HG03060 (cell line): ENCODE measurements at regions not wholly inside any gene's neighbourhood (a gene's known extent, or its start where the extent isn't known, plus 50 kb on each side); places are given as distances from the start of the nearest gene placed in this dataset.
"Not testable (repeated sequence)": the region's sequence is repeated elsewhere in the genome, so short reads cannot be mapped to it uniquely, and the experiment has no call there.

Experiments used
- ATAC-seq: cut with Tn5 transposase; IDR thresholded peaks from one replicate; pipeline ENCODE4 v1.9.1; 2021; ENCODE audit warnings: low read depth, moderate number of reproducible peaks; ENCODE audit not compliant: unreplicated experiment

DNA sequence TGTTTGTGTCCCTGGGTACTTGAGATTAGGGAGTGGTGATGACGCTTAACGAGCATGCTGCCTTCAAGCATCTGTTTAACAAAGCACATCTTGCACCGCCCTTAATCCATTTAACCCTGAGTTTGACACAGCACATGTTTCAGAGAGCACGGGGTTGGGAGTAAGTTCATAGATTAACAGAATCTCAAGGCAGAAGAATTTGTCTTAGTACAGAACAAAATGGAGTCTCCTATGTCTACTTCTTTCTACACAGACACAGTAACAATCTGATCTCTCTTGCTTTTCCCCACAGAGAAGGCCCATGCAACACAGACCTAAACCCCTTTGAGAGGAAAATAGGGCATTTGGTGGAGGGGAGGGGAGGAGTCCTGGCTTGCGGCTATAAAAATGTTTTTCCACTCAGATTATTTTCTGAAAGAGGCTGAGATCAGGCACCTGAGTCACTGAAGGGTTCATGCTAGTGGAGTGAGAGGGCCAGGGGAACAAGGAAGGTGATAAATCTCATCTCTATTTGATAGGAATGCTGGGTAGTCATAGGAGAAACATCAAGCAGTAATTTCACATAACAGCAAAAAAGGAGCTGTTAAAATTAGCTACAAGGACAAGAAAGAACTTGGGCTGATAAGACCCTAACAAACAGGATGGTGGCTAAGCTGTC is 136.9 kb downstream of the OR2B2 start:
- ATAC-seq, result not testable (repeated sequence)

DNA sequence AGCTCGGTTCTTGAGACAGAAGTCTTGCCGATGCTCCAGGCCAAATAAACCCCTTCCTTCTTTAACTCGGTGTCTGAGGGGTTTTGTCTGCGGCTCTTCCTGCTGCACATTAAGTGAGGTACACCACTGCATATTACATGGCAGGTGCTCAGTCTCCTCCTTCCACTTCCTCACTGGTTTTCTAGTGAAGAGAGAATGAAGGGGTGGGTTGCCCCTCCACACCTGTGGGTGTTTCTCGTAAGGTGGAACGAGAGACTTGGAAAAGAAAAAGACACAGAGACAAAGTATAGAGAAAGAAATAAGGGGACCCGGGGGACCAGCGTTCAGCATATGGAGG is 138.0 kb downstream of the OR2B2 start:
- not testable (repeated sequence) for ATAC-seq

DNA sequence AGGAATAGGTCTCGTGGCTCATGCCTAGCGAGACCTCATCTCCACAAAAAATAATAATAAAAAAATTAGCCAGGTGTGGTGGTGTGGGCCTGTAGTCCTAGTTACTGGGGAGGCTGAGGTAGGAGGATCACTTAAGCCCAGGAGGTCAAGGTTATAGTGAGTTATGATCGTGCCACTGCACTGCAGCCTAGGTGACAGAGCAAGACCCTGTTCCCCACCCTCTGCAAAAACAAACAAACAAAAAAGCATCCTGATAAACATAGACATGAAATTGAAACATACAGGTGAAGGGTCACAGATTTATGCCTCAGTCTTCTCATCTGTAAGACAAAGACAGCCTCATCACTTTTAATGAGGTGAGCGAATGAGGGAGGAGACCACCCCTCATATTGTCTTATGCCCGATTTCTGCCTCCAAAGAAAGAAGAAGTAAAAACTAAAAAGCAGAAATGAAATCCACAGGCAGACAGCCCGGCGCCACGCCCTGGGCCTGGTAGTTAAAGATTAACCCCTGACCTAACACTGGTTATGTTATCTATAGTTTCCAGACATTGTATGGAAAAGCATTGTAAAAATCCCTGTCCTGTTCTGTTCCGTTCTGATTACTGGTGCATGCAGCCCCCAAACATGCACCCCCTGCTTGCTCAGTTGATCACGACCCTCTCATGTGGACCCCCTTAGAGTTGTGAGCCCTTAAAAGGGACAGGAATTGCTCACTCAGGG is 138.5 kb downstream of the OR2B2 start:
- not testable (repeated sequence) for ATAC-seq

DNA sequence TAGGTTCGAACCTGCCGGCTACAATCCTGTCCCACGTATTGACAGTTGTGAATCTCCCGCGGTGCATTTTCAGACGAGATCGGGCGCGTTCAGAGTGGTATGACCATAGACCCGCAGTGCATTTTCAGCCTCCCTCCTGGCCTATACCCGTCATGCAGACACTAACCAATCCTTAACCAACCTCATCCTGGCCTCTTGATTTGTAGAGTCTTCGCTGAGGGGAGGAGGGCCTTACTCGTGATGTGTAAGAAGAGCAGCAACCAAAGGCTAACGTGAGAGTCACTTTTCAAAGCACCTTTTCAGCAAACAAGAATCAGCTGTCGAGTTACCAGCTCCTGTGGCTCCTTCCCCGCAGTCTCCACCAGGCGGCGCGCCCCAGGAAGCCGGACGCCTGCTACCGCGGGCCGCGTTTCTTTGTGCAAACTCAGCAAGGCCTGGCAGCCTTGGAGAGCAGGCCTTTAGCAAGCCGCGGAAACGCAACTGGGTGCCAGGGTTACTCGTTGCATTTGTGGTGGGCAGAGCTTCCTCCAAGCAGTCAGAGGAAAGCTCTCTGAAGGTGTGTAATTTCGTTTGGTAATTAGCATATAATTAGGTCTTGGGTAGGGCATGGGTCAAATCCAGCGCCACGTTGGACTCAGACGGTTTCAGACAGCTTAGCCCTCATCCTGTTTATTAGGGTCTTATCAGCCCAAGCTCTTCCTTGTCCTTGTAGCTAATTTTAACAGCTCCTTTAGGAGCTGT is 139.8 kb downstream of the OR2B2 start:
- peak; percentile 52 for ATAC-seq

DNA sequence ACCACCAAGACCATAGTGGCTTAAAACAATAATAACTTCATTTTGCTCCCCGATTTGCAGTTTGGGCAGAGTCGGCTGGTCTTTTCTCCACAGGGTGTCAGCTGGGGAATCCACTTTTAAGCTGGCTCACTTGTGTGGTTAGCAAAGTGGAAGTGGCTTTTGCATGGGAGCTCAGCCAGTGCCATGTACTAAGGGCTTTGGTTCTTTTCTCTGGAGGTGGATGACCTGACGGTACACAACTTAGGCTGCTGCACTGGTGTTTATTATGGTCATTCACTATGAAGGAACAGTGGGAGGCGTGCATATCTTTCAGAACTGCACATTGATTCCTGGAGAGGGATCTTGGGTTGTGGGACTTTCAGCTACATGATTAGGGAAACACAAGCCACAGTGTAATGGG is 141.0 kb downstream of the OR2B2 start:
- ATAC-seq, result no peak

DNA sequence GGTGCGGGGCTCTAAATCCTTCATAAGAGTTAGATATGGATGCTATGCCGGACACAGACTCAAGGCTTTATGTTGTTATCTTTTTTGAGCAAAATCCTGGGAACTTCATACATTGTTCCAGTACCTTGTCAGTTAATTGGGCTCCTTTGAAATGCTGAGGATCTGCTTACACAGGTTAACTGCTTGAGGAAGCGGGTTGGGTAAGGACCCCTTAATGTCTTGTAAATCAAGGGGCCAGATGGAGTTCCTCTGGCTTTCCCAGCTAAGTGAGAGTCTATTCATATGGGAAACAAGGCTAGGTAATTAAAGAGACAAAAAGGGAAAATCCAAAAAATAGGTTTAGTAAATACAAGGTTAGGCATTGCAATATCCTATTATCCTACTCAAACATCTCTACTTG is 141.5 kb downstream of the OR2B2 start:
- ATAC-seq, result no peak

DNA sequence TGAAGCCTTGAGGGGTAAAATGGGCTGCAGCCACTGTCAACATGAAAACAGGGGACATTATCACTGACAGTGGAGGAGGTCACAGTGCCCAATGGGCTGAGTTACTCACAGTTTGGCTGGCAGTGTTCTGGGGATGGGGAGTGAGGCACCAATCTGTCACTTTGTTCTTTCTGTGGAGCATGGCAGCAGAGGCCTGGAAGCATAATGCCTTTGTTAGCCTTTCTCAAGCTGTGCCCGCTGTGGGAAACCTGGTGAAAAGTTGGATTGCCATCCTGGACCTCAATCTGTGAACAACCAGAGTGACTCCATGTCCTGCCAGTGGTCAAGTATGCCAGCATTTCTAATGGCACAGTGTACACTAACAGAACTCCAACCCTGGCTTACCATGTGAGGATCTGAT is 143.6 kb downstream of the OR2B2 start:
- no peak for ATAC-seq

DNA sequence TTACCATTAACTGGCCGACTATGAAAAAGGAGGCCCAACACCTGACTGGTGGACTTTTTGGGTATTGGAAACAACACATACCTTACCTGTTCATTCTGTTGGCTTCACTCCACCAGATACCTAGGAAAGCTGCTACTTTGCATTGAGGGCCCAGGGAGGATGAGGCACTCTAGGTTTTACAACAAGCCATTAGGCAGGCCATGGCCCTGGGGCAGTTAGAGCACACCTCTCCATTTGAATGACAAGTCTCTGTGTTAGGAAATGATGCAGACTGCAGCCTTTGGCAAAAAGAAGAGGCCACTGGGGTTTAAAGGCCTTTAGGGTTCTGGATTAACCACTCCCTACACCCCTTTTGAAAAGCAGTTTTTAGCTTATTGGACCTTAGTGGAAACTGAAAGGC is 144.3 kb downstream of the OR2B2 start:
- ATAC-seq, result no peak

DNA sequence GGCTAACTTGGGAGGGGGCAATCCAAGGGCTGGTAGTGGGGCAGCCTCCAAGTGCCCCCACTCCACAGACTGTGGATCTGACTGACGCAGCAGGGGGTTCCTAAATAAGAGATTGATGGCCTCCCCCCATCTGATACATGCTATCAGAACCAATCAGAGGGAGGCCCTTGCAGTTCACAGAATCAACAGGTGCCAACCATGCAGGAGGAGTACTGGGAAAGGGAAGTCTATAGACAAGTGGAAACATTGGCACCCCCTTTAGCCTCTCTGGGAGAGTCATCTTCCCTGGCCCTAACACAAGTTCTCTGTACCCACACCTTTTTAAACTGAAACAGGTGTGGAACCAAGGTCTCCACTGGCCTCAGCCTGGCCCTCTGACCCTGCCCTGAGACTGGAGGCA is 145.8 kb downstream of the OR2B2 start:
- no peak for ATAC-seq

DNA sequence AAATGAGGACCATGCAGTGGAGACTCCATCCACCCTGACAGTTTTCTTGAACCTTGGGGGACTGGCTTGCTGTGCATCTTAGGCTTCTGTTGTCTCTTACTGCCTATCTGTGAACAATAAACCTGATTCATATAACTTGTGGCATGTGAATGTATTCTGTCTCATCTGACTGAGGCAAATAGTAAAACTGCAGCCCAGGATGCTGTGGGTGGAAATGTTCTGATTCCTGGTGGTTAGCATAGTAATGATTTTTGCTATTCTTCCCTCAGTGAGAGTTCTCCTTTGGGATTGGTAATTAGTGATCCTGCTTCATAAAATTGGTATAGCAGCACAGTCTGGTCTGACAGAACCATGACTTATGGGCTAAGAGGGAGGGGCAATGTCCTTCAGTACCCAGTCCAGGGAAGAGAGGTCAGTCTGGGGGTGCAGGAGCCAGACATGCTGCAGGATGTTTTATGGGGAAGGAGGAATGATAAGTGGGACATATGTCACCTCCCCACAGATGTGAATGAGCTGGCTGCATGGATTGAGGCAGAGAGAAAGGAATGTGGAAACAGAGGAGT is 147.1 kb downstream of the OR2B2 start:
- no peak for ATAC-seq

DNA sequence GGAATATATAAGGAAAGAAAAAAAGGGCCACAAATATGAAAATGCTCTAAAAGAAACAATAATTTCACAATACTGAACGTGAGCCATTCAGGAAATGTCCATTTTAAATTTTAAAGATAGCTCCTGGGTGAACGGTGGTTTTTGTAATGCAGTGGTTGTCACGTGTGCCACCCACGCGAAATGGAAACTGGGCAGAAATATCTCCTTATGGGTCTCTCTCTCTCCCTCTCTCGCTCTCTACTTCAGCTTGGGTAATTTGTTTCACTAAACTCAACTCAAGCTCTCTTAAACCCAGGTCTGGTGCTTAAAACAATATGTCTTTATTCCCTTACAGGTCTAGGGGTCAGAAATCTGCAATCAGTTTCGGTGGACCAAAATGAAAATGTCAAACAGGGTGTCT is 150.8 kb downstream of the OR2B2 start:
- ATAC-seq, result no peak

DNA sequence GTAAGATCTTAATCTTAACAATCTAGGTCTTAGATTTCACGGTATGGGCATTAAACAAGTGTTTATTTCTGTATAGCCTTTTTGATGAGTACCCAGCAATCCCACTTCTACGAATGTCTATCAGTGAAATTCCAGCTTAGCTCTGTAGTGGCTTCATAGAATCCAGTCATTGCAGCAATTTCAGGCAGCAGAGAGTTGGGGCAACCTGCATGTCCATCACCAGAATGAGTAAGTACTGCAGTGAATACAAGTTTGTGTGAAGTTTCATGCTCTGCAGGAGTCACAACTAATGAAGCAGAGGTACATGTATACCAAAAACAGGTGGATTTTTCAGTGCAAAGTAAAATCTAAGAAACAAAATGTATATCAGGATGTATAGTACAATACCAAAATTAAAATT is 151.7 kb downstream of the OR2B2 start:
- ATAC-seq, result no peak

DNA sequence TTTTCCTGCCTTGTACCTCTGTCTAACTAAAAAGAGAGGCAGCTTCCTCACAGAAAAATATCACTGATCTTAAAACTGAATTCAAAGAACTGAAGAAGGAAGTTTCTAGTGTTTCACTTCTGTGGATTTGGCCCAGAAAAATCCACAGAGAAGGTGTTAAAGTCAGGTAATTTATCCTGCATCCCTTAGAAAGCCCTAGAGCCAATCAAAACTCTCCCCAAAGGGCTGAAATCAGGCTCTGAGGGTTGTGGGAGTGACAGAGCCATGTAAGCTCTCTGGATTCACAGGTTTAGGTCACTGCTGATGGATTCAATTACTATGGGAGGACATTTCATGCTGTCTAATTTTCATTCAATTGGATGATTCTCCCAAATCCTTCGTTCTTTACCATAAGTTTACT is 152.3 kb downstream of the OR2B2 start:
- ATAC-seq, result no peak

DNA sequence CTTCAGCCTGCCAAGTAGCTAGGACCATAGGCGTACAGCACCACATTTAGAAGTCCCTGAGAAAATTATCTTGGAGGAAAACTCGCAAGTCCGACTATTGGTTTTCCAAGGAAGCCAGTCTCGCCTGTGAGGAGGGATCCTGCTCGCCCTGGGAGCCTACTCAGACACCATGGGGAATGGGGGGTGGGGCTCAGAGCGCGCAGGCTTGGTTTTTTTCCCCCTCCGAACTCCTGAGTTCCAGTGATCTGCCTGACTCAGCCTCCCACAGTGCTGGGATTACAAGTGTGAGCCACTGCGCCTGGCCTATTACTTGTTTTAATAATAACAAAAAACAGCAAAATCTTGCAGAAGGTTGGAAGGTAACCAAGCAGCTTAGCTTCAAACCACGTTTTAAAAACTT is 153.7 kb downstream of the OR2B2 start:
- ATAC-seq, result no peak

DNA sequence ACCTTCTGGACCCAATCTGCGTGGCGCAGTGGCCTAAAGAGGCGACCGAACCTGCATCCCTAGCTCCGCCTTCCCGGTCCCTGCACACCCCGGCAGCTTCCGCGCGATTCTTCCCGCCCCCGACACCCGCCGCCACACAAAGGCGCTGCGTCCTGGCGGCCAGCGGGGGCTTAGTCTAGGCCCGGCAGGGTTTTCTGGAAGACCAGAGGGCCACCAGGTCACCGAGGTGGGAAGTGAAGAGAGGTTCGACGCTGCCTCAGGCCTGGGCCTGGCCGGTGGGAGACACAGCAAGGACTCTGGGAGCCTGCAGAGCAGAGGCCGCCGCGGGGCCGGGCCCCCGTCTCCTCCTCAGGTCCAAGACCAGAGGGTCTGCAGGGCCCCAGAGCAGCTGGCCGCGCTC is 154.9 kb downstream of the OR2B2 start:
- ATAC-seq, result no peak

DNA sequence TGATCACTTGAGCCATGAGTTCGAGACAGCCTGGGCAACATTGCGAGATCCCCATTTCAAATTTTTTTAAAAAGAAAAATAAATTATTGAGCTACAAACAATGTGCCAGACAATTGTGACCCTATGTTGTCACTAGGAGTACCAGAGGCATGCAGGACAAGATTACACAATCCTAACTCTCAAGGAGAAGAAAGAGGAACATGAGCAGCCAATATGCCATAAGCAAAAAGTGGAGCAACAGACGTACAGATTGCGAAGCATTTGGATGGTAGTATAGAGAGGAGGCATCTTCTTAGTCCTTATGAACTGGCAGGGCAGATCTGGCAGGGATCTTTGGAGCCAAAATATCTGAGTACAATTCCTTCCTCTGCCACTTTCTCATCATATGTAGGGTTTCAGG is 156.4 kb downstream of the OR2B2 start:
- no peak for ATAC-seq

DNA sequence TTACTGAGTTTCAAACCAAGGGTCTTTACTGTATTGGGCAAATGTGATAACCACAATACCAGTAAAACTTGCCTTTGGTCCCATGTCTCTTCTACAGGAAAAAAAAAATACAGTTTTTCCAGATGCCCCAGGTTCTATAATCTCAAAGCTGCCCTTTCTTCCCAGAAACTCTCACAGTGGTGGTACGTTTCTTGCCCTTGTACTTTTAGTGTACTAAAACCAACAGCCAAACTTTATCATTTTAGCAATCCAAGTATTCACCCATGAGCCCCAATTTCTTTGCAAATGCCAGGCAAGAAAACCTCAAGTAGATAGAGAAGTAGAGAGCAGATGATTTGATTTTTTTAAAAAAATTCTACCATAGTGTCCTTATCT is 157.8 kb downstream of the OR2B2 start:
- ATAC-seq, result no peak

DNA sequence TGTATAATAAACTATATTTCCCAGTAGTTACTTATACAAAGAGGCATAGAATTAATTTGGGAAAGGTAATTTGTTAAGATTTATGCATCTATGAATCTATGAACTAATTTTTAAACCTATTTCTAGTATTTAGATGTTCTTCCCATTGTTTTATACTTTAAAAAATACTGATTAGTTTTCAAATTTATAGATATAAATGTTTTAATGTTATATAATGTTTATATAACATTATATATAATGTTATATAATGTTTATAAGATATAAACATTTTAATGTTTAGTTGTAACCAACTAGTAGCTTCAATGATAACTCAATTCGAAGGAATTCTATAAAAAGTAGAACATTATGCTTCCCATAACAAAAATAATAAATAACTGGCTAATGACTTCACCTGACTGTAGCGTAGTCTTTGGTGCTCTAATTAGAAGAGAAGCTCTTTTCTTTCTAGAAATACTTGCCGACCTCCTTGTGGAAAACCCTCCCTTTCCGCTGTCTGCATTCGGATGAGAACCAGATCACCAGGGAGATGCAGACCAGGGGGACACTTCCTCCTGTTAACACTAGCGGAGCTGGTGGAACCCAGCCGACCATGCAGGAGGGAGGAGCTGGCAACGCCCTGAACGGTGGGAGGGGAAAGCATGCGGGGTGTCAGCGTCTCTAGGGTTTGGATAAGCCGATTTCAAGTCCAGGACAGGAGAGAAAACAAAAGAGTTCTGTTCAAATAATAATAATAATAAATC is 158.4 kb downstream of the OR2B2 start:
- no peak for ATAC-seq

DNA sequence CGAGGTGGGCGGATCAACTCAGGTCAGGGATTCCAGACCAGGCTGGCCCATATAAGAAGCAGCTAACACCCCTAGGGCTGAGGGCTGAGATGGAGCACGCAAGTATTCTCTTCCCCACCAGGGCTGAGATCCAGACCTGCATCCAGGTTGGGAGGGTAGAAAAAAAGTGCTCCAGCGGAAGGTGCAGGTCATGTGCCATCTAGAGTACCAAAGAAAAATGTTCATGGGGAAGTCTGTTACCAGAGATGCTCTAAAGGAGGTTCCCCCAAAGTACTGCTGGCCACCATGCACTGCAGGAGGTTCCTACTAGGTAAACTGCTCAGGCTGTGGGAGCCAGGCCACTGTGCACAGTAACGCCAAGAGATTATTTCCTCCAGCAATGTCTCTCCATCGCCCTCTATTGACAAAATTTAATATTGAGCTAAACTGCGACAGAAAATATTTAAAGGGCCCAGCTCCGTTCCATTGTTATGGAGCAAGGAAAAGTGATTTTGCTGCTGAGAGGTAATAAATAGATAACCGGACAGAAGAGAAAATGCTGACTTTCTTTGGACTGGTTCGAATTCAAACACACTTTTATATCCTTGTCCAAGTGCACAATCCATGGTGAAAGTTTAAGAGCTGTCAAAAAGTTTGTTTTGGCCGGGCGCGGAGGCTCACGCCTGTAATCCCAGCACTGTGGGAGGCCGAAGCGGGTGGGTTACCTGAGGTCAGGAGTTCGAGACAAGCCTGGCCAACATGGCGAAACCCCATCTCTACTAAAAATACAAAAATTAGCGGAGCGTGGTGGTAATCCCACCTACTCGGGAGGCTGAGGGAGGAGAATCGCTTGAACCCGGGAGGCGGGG is 159.9 kb downstream of the OR2B2 start:
- no peak for ATAC-seq

DNA sequence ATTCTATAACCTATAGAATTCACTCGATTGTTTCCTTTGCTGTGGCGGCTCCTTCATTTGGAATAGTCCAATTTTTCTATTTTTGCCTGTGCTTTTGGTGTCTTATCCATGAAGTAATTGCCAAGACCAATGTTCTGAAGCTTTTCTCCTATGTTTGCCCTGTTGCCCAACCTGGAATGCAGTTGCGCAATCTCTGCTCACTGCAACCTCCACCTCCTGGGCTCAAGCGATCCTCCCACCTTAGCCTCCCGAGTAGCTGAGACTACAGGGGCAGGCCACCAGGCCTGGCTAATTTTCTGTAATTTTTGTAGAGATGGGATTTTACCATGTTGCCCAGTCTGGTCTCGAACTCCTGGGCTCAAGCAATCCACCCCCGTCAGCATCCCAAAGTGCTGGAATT is 163.5 kb downstream of the OR2B2 start:
- ATAC-seq, result no peak
